ENCODE measurements at regions not wholly inside any gene's neighbourhood (a gene's known extent, or its start where the extent isn't known, plus 50 kb on each side); places are given as distances from the start of the nearest gene placed in this dataset.
"Not testable (repeated sequence)": the region's sequence is repeated elsewhere in the genome, so short reads cannot be mapped to it uniquely, and the experiment has no call there.

DNA sequence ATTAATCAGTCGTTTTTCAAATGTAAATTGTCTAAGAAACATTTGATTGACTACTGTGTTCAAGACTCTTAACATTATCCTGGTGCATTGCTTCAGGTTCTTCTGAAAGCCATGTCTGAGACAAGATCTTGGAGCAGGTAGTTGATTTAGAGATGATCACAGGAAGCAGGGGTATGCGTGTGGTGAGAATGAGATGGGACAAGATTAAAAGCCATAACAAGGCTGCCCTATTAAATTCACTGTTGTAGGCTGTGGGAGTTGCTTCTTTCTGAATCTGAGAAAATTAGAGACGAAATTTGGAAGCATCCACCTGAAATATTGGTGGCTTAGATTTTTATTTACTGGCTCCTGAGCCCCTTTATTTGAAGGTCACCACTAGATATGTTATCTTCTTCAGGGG lies 687.4 kb upstream of the SLITRK6 start:
- H3K4me1 ChIP-seq (ENCODE audit: low read length) = no peaks in the 10 kb centered on the region
- H3K79me2 ChIP-seq (ENCODE audit: low read length) = no peaks in the 10 kb centered on the region
- TF ChIP-seq CTCF (IDR thresholded peaks at IDR 0.05; ENCODE audit: low read length) (no peak), EZH2 (optimal IDR thresholded peaks at IDR 0.05; ENCODE audit: low read depth, low read length) (no peak)
- no peak overlapping the region for H2AFZ ChIP-seq (ENCODE audit: low read length)
- no peak overlapping the region for H3K4me3 ChIP-seq (ENCODE audit: low read length)
- no peak overlapping the region for H3K9ac ChIP-seq (ENCODE audit: low read length)
- H3K36me3 ChIP-seq (replicated peaks; ENCODE audit: insufficient read depth, low read length) = no peaks in the 10 kb centered on the region
- no peaks in the 10 kb centered on the region for H4K20me1 ChIP-seq (ENCODE audit: insufficient read depth, low read length)
- no peaks in the 10 kb centered on the region for H3K9me2 ChIP-seq (replicated peaks; ENCODE audit: insufficient read depth, low read length)
- no peaks in the 10 kb centered on the region for H3K27me3 ChIP-seq (replicated peaks; ENCODE audit: insufficient read depth, low read length)
- no peak overlapping the region for H3K27ac ChIP-seq (ENCODE audit: low read length)
- no peak overlapping the region for H3K4me2 ChIP-seq (ENCODE audit: low read depth, low read length)
- no peaks in the 10 kb centered on the region for H3K9me3 ChIP-seq (replicated peaks; ENCODE audit: insufficient read depth, low read length)
- no peak for DNase-seq
- H3F3A ChIP-seq (ENCODE audit: insufficient read depth, low read length) = no peaks in the 10 kb centered on the region

GRCh38 chr13:86491121-86491520 lies 691.9 kb upstream of the SLITRK6 start:
- DNase-seq = no peak
- Histone ChIP-seq H3F3A (ENCODE audit: insufficient read depth, low read length) (no peaks in the 10 kb centered on the region), H2AFZ (ENCODE audit: low read length) (no peak overlapping the region), H3K4me2 (ENCODE audit: low read depth, low read length) (no peak overlapping the region), H3K36me3 (replicated peaks; ENCODE audit: insufficient read depth, low read length) (no peaks in the 10 kb centered on the region), H3K9me3 (replicated peaks; ENCODE audit: insufficient read depth, low read length) (no peaks in the 10 kb centered on the region), H3K79me2 (ENCODE audit: low read length) (no peaks in the 10 kb centered on the region), H3K9me2 (replicated peaks; ENCODE audit: insufficient read depth, low read length) (no peaks in the 10 kb centered on the region), H3K27me3 (replicated peaks; ENCODE audit: insufficient read depth, low read length) (no peaks in the 10 kb centered on the region), H3K4me3 (ENCODE audit: low read length) (no peak overlapping the region), H4K20me1 (ENCODE audit: insufficient read depth, low read length) (no peaks in the 10 kb centered on the region), H3K4me1 (ENCODE audit: low read length) (no peaks in the 10 kb centered on the region), H3K27ac (ENCODE audit: low read length) (no peak overlapping the region), H3K9ac (ENCODE audit: low read length) (no peak overlapping the region)
- no peak for TF ChIP-seq EZH2phosphoT487 (IDR thresholded peaks at IDR 0.05; ENCODE audit: low read length)
- TF ChIP-seq EZH2 (optimal IDR thresholded peaks at IDR 0.05; ENCODE audit: low read depth, low read length) = no peak
- no peak for TF ChIP-seq CTCF (IDR thresholded peaks at IDR 0.05; ENCODE audit: low read length)

DNA sequence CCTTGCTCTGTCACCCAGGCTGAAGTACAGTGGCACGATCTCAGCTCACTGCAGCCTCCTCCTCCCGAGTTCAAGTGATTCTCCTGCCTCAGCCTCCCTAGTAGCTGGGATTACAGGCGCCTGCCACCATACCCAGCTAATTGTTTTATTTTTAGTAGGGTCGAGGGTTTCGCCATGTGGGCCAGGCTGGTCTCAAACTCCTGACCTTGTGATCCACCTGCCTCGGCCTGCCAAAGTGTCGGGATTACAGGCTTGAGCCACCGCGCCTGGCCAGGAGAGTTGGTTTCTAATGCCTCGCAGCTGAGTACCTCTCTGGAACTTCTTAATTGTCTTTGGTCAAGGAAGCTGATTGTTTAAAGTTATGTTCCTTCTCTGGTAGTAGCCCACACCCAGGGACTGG lies 702.7 kb upstream of the SLITRK6 start:
- H3K4me3 ChIP-seq (ENCODE audit: low read length); H3K4me1 ChIP-seq (ENCODE audit: low read length); H3K9ac ChIP-seq (ENCODE audit: low read length); H2AFZ ChIP-seq (ENCODE audit: low read length); H3F3A ChIP-seq (ENCODE audit: insufficient read depth, low read length); H3K9me2 ChIP-seq (replicated peaks; ENCODE audit: insufficient read depth, low read length); H3K27ac ChIP-seq (ENCODE audit: low read length); H3K27me3 ChIP-seq (replicated peaks; ENCODE audit: insufficient read depth, low read length); H3K79me2 ChIP-seq (ENCODE audit: low read length); H3K36me3 ChIP-seq (replicated peaks; ENCODE audit: insufficient read depth, low read length); H3K4me2 ChIP-seq (ENCODE audit: low read depth, low read length); H3K9me3 ChIP-seq (replicated peaks; ENCODE audit: insufficient read depth, low read length); H4K20me1 ChIP-seq (ENCODE audit: insufficient read depth, low read length); DNase-seq: not testable (repeated sequence)

DNA sequence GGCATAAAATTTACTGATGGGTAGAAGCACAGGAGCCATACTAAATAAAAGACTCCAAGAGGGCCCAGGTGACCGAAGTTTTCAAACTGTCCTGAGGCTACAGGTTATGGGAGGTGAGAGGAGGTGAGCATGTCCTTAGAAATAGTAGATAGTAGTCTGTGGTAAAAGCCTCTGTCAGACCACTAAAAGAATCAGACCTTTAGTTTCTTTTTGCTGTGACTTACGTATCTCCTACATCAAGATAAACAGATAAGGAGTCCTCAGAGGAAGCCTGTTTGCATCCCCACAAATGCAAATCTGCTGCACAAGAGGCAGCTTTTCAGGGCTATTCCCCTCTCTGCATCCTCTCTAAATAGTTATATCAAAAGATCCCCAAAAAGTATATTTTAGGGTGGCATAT lies 711.6 kb upstream of the SLITRK6 start:
- no peak for DNase-seq
- no peak overlapping the region for H2AFZ ChIP-seq (ENCODE audit: low read length)
- H3K27ac ChIP-seq (ENCODE audit: low read length) = no peak overlapping the region
- no peak overlapping the region for H3K4me3 ChIP-seq (ENCODE audit: low read length)
- H3K36me3 ChIP-seq (replicated peaks; ENCODE audit: insufficient read depth, low read length) = no peaks in the 10 kb centered on the region
- TF ChIP-seq EZH2phosphoT487 (IDR thresholded peaks at IDR 0.05; ENCODE audit: low read length) = no peak
- no peak for TF ChIP-seq EZH2 (optimal IDR thresholded peaks at IDR 0.05; ENCODE audit: low read depth, low read length)
- TF ChIP-seq CTCF (IDR thresholded peaks at IDR 0.05; ENCODE audit: low read length) = no peak
- no peaks in the 10 kb centered on the region for H3K9me2 ChIP-seq (replicated peaks; ENCODE audit: insufficient read depth, low read length)
- no peaks in the 10 kb centered on the region for H3K79me2 ChIP-seq (ENCODE audit: low read length)
- no peak overlapping the region for H3K9ac ChIP-seq (ENCODE audit: low read length)
- H3K9me3 ChIP-seq (replicated peaks; ENCODE audit: insufficient read depth, low read length) = no peaks in the 10 kb centered on the region
- H3F3A ChIP-seq (ENCODE audit: insufficient read depth, low read length) = no peaks in the 10 kb centered on the region
- H3K4me1 ChIP-seq (ENCODE audit: low read length) = no peaks in the 10 kb centered on the region
- H3K27me3 ChIP-seq (replicated peaks; ENCODE audit: insufficient read depth, low read length) = no peaks in the 10 kb centered on the region
- no peak overlapping the region for H3K4me2 ChIP-seq (ENCODE audit: low read depth, low read length)
- no peaks in the 10 kb centered on the region for H4K20me1 ChIP-seq (ENCODE audit: insufficient read depth, low read length)

Data from MM.1S (cell line).